B cell (primary cell): ENCODE measurements at regions not wholly inside any gene's neighbourhood (a gene's known extent, or its start where the extent isn't known, plus 50 kb on each side); places are given as distances from the start of the nearest gene placed in this dataset.

Experiments
- CTCF ChIP-seq: fragments of 200-600 bp; IDR thresholded peaks from one replicate; pipeline ENCODE4 v1.8.0; 2022; ENCODE audit warnings: antibody characterized with exemption, mild to moderate bottlenecking
- EZH2 ChIP-seq: IDR thresholded peaks from 2 replicates; pipeline ENCODE4 v1.6.1; 2012; ENCODE audit warnings: borderline replicate concordance, low read depth, mild to moderate bottlenecking, moderate library complexity, low read length; ENCODE audit not compliant: insufficient read depth, poor library complexity, severe bottlenecking

- TF ChIP-seq CTCF, result no peak
- TF ChIP-seq EZH2, result no peak
Measured at GRCh38 chr16:49947907-49948678, 76.9 kb upstream of the CNEP1R1 start.
